Adrenal gland (tissue), 9 donors: ENCODE measurements at regions not wholly inside any gene's neighbourhood (a gene's known extent, or its start where the extent isn't known, plus 50 kb on each side); places are given as distances from the start of the nearest gene placed in this dataset.
"Not testable (repeated sequence)": the region's sequence is repeated elsewhere in the genome, so short reads cannot be mapped to it uniquely, and the experiment has no call there.

Experiments
- DNase-seq, 7 donors: peaks; one replicate each; pipeline ENCODE4 v3.0.0-alpha.2; 2019 to 2020
- H3K27ac ChIP-seq, 5 donors: fragments of 200-600 bp; sonication (generic) in 4 of 5; 1 replicate in 3 of 5; 2 replicates in 2 of 5; pipeline versions ENCODE4 v1.5.1 to v1.8.0; 2016 to 2020; ENCODE audit warnings: mild to moderate bottlenecking in 1 of 5
- H3K27me3 ChIP-seq: fragments of 200-600 bp; 2 replicates; pipeline ENCODE4 v1.8.0; 2021
- H3K36me3 ChIP-seq, 2 donors: fragments of 200-600 bp; replicated peaks in 1 of 2; 1 replicate in 1 of 2; 2 replicates in 1 of 2; pipeline versions ENCODE4 v1.5.1 to v1.8.0; 2018 to 2022
- H3K4me1 ChIP-seq, 2 donors: fragments of 200-600 bp; replicated peaks in 1 of 2; 1 replicate in 1 of 2; 2 replicates in 1 of 2; pipeline versions ENCODE4 v1.5.1 to v1.8.0; 2018 to 2021
- H3K4me3 ChIP-seq, 4 donors: fragments of 200-600 bp; sonication (generic) in 3 of 4; one replicate each; pipeline ENCODE4 v1.5.1; 2016 to 2018
- H3K9me3 ChIP-seq, 3 donors: fragments of 200-600 bp; sonication (generic) in 1 of 3; replicated peaks in 1 of 3; 1 replicate in 2 of 3; 2 replicates in 1 of 3; pipeline versions ENCODE4 v1.5.1 to v1.8.0; 2016 to 2021
- POLR2A ChIP-seq, 2 donors: fragments of 450-650 bp; IDR thresholded peaks; one replicate each; pipeline ENCODE4 v1.6.1; 2017; ENCODE audit warnings: antibody characterized with exemption in 2 of 2, mild to moderate bottlenecking in 2 of 2, moderate library complexity in 1 of 2
- WGBS, 4 donors: extraction: QIAGEN DNeasy Blood & Tissue Kit in 2 of 4; methylation state at CpG; one replicate each; pipeline versions ENCODE4 v1.1.5 to v1.1.7; 2013 to 2017; 5-methylcytosine and 5-hydroxymethylcytosine counted together
- intact Hi-C, 2 donors: fragments of 100-400 bp; cut with DNase I; formaldehyde crosslinking; loops; one replicate each; pipeline versions ENCODE4 v1.14.1 to v1.15.0; 2022 to 2023
- TF ChIP-seq, protein P1 (sequence below), 6 experiments: fragments of 450-650 bp in 4 of 6; fragments of 200-600 bp in 2 of 6; sonication (generic) in 1 of 6; IDR thresholded peaks; 1 replicate in 5 of 6; 2 replicates in 1 of 6; pipeline versions ENCODE4 v1.5.1 to v1.8.0; 2016 to 2021; ENCODE audit warnings: antibody characterized with exemption in 6 of 6, mild to moderate bottlenecking in 2 of 6, moderate library complexity in 1 of 6
- donor health status: healthy with polysubstance abuse.
- donor health status: Bipolar disorder and iron deficiency.
- donor health status: DM: yes; HTN: yes; CAD: no.
- donor health status: DM: no; HTN: no; CAD: no.
- donor health status: DM: no; HTN: no; CAD: no.

DNA sequence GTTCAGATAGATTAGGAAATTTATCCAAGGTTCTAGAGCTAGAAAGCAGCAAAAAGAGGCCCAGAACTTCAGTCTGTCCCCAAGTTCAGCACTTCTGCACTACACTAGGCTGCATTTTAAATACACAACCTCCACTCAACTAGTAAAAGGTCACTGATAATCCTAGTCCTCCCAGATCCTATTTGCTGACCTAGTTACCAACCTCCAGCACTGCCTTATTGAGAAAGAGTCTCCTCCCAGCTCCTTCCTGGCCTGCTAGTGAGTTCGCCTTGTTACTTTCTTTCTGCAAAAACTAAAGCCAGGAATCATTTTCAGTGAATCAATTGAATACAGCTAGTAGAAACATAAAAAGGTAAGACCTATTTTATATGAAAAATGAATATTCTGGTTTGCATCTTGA is 84.1 kb upstream of the ZNF800 start:
- no peaks in the 10 kb centered on the region for H3K4me1 ChIP-seq
- no peaks in the 10 kb centered on the region for H3K9me3 ChIP-seq
- H3K27ac ChIP-seq, result no peak overlapping the region
- no peak overlapping the region for H3K4me3 ChIP-seq
- TF ChIP-seq, protein P1, sequence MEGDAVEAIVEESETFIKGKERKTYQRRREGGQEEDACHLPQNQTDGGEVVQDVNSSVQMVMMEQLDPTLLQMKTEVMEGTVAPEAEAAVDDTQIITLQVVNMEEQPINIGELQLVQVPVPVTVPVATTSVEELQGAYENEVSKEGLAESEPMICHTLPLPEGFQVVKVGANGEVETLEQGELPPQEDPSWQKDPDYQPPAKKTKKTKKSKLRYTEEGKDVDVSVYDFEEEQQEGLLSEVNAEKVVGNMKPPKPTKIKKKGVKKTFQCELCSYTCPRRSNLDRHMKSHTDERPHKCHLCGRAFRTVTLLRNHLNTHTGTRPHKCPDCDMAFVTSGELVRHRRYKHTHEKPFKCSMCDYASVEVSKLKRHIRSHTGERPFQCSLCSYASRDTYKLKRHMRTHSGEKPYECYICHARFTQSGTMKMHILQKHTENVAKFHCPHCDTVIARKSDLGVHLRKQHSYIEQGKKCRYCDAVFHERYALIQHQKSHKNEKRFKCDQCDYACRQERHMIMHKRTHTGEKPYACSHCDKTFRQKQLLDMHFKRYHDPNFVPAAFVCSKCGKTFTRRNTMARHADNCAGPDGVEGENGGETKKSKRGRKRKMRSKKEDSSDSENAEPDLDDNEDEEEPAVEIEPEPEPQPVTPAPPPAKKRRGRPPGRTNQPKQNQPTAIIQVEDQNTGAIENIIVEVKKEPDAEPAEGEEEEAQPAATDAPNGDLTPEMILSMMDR (IDR thresholded peaks at IDR 0.05), result no peak
- TF ChIP-seq POLR2A (IDR thresholded peaks at IDR 0.05), result no peak
- no peaks in the 10 kb centered on the region for H3K36me3 ChIP-seq
- intact Hi-C loops, result no loop called here
- DNase-seq, result no peak
- peaks cover 8% of the 10 kb centered on the region for H3K27me3 ChIP-seq
- 84 to 93% (median 90%) methylated on average over 1 of the region's 1 CpG for WGBS, 4 donors

GRCh38 chr7:127474457-127474856 is 81.9 kb upstream of the ZNF800 start:
- Histone ChIP-seq H3K36me3 (no peaks in the 10 kb centered on the region), H3K27ac (no peak overlapping the region), H3K9me3 (no peaks in the 10 kb centered on the region), H3K4me1 (no peaks in the 10 kb centered on the region), H3K4me3 (no peak overlapping the region), H3K27me3 (peaks cover 8% of the 10 kb centered on the region)
- intact Hi-C loops, result no loop called here
- no peak for DNase-seq
- TF ChIP-seq, protein P1 (IDR thresholded peaks at IDR 0.05), result no peak
- TF ChIP-seq POLR2A (IDR thresholded peaks at IDR 0.05), result no peak

- peaks cover 8% of the 10 kb centered on the region for H3K27me3 ChIP-seq
- intact Hi-C loops, result no loop called here
- no peaks in the 10 kb centered on the region for H3K36me3 ChIP-seq
- no peaks in the 10 kb centered on the region for H3K4me1 ChIP-seq
- no peak for DNase-seq
- H3K27ac ChIP-seq, result no peak overlapping the region
- 0 to 5% (median 1%) methylated on average over 1 of the region's 1 CpG for WGBS, 4 donors
- TF ChIP-seq, protein P1 (IDR thresholded peaks at IDR 0.05), result no peak
- no peak for TF ChIP-seq POLR2A (IDR thresholded peaks at IDR 0.05)
- H3K9me3 ChIP-seq, result no peaks in the 10 kb centered on the region
- no peak overlapping the region for H3K4me3 ChIP-seq
Measured at GRCh38 chr7:127473409-127473808, 80.9 kb upstream of the ZNF800 start.

GRCh38 chr7:127460077-127460476 is 67.6 kb upstream of the ZNF800 start:
- H3K4me1 ChIP-seq, result no peaks in the 10 kb centered on the region
- H3K27me3 ChIP-seq, result no peaks in the 10 kb centered on the region
- DNase-seq, result no peak
- intact Hi-C loops, result no loop called here
- no peaks in the 10 kb centered on the region for H3K36me3 ChIP-seq
- H3K27ac ChIP-seq, result no peak overlapping the region
- TF ChIP-seq POLR2A (IDR thresholded peaks at IDR 0.05), result no peak
- TF ChIP-seq, protein P1 (IDR thresholded peaks at IDR 0.05), result no peak
- no peaks in the 10 kb centered on the region for H3K9me3 ChIP-seq
- H3K4me3 ChIP-seq, result no peak overlapping the region

GRCh38 chr7:127451258-127451657 is 58.8 kb upstream of the ZNF800 start:
- WGBS, 4 donors, result 55 to 77% (median 67%) methylated on average over 2 to 10 of the region's 10 CpGs
- H3K4me1 ChIP-seq, H3K27ac ChIP-seq, intact Hi-C loops, H3K36me3 ChIP-seq, DNase-seq, H3K9me3 ChIP-seq, H3K4me3 ChIP-seq, H3K27me3 ChIP-seq: not testable (repeated sequence)
